ENCODE measurements at regions not wholly inside any gene's neighbourhood (a gene's known extent, or its start where the extent isn't known, plus 50 kb on each side); places are given as distances from the start of the nearest gene placed in this dataset.

DNA sequence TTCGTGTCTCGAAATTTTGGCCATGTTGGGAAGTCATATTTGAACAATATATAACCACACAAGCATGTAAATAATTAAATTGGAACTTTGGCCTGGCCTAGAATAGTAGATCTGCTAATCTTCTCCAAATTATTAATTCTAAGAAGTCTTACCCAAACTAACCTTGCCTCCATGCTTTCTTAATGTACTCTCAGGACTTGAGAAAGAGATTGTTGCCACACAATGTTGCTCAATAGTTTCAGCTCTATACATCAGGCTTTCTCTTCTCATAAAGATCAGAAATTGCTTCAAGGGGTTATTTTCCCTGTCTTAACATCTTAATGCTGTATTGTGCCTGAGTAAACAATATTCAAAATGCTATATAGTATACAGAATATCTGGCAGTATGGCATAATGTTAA is 202.7 kb upstream of the LRIG1 start:
- no peak overlapping the region for H3K4me3 ChIP-seq (ENCODE audit: low read length)
- no peaks in the 10 kb centered on the region for H3K27me3 ChIP-seq (ENCODE audit: control insufficient read depth, insufficient read depth, low read length)
- H3K4me1 ChIP-seq (ENCODE audit: control insufficient read depth, low read depth, low read length) = no peaks in the 10 kb centered on the region
- no peaks in the 10 kb centered on the region for H3K9me3 ChIP-seq (ENCODE audit: control insufficient read depth, low read depth, low read length)
- H3K9ac ChIP-seq (ENCODE audit: low read length) = no peak overlapping the region
- H3K36me3 ChIP-seq (ENCODE audit: control insufficient read depth, low read depth, low read length) = no peaks in the 10 kb centered on the region
- no peak overlapping the region for H3K27ac ChIP-seq (ENCODE audit: low read length)

- Histone ChIP-seq H3K27me3 (ENCODE audit: control insufficient read depth, insufficient read depth, low read length) (no peaks in the 10 kb centered on the region), H3K36me3 (ENCODE audit: control insufficient read depth, low read depth, low read length) (no peaks in the 10 kb centered on the region), H3K9ac (ENCODE audit: low read length) (no peak overlapping the region), H3K9me3 (ENCODE audit: control insufficient read depth, low read depth, low read length) (no peaks in the 10 kb centered on the region), H3K4me1 (ENCODE audit: control insufficient read depth, low read depth, low read length) (no peaks in the 10 kb centered on the region), H3K4me3 (ENCODE audit: low read length) (no peak overlapping the region), H3K27ac (ENCODE audit: low read length) (no peak overlapping the region)
These were observed 204.3 kb upstream of the LRIG1 start for GRCh38 chr3:66705076-66705475.

GRCh38 chr3:66706890-66707289 is 206.1 kb upstream of the LRIG1 start:
- no peak overlapping the region for H3K9ac ChIP-seq (ENCODE audit: low read length)
- no peak overlapping the region for H3K4me3 ChIP-seq (ENCODE audit: low read length)
- H3K27me3 ChIP-seq (ENCODE audit: control insufficient read depth, insufficient read depth, low read length) = no peaks in the 10 kb centered on the region
- H3K9me3 ChIP-seq (ENCODE audit: control insufficient read depth, low read depth, low read length) = no peaks in the 10 kb centered on the region
- no peaks in the 10 kb centered on the region for H3K36me3 ChIP-seq (ENCODE audit: control insufficient read depth, low read depth, low read length)
- H3K4me1 ChIP-seq (ENCODE audit: control insufficient read depth, low read depth, low read length) = no peaks in the 10 kb centered on the region
- no peak overlapping the region for H3K27ac ChIP-seq (ENCODE audit: low read length)

DNA sequence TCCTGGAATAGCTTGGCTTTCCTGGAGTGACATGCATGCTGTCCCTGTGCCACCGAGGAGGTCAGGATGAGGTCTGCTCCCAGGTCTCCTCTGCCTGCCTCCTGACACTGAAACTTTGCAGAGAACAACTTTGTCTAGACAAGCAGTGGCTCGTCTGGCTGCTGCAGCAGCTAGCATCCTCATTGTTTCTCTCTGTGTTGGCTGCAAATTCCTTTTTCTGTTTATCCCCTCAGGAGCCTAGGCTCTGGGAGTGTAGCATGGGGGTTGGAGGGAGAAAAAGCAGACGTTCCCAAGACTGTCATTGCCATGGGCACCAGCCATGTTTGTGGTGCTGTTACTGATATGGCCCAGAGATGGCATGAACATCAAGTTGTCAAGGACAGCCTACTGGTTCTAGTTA is 208.7 kb upstream of the LRIG1 start:
- H3K36me3 ChIP-seq (ENCODE audit: control insufficient read depth, low read depth, low read length) = no peaks in the 10 kb centered on the region
- H3K27ac ChIP-seq (ENCODE audit: low read length) = no peak overlapping the region
- no peak overlapping the region for H3K4me3 ChIP-seq (ENCODE audit: low read length)
- no peaks in the 10 kb centered on the region for H3K9me3 ChIP-seq (ENCODE audit: control insufficient read depth, low read depth, low read length)
- no peaks in the 10 kb centered on the region for H3K27me3 ChIP-seq (ENCODE audit: control insufficient read depth, insufficient read depth, low read length)
- H3K4me1 ChIP-seq (ENCODE audit: control insufficient read depth, low read depth, low read length) = peaks cover 10% of the 10 kb centered on the region
- no peak overlapping the region for H3K9ac ChIP-seq (ENCODE audit: low read length)

GRCh38 chr3:66712210-66712609 is 211.4 kb upstream of the LRIG1 start:
- no peaks in the 10 kb centered on the region for H3K36me3 ChIP-seq (ENCODE audit: control insufficient read depth, low read depth, low read length)
- no peaks in the 10 kb centered on the region for H3K9me3 ChIP-seq (ENCODE audit: control insufficient read depth, low read depth, low read length)
- H3K27ac ChIP-seq (ENCODE audit: low read length) = no peak overlapping the region
- H3K4me1 ChIP-seq (ENCODE audit: control insufficient read depth, low read depth, low read length) = peaks cover 10% of the 10 kb centered on the region
- H3K27me3 ChIP-seq (ENCODE audit: control insufficient read depth, insufficient read depth, low read length) = no peaks in the 10 kb centered on the region
- no peak overlapping the region for H3K4me3 ChIP-seq (ENCODE audit: low read length)
- no peak overlapping the region for H3K9ac ChIP-seq (ENCODE audit: low read length)

DNA sequence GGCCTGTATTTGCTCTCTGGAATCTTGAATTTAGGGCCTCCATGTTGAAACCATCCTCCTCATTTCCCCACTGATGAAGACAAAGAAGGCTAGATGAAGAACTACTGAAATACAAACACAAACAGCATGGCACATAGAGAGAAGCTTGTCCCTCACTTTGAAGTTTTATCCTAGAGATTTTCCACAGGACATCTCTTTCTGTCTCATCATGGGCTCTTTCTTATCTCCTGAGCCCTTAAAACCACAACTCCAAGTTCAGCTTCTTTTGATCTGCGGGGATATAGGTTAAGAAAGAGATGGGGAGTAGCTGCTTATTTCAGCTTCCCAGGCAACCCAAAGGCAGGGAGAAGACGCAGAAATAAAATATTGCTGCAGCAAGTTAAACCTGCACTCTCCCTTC is 213.1 kb upstream of the LRIG1 start:
- no peak overlapping the region for H3K9ac ChIP-seq (ENCODE audit: low read length)
- H3K36me3 ChIP-seq (ENCODE audit: control insufficient read depth, low read depth, low read length) = no peaks in the 10 kb centered on the region
- H3K9me3 ChIP-seq (ENCODE audit: control insufficient read depth, low read depth, low read length) = no peaks in the 10 kb centered on the region
- H3K4me3 ChIP-seq (ENCODE audit: low read length) = no peak overlapping the region
- H3K27ac ChIP-seq (ENCODE audit: low read length) = no peak overlapping the region
- H3K4me1 ChIP-seq (ENCODE audit: control insufficient read depth, low read depth, low read length) = peaks cover 10% of the 10 kb centered on the region
- H3K27me3 ChIP-seq (ENCODE audit: control insufficient read depth, insufficient read depth, low read length) = no peaks in the 10 kb centered on the region

DNA sequence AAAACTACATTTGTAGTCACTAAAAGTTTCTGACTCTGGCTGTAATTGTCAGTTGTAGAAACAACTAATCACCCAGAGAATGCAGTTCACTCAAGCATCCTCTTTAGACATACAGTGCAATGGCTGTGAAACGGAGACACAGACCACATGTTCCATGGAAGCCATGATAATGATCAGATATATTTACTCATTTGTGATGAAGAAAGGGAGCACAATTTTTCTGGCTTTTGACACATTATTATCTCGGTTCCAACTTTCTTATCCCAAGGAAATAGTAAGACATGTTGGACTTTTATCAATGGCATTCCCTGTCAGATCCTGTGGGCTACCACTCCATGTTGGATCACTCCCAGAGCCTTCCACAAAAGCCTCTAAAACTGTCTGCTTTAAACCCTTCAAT is 215.0 kb upstream of the LRIG1 start:
- H3K4me3 ChIP-seq (ENCODE audit: low read length) = no peak overlapping the region
- no peaks in the 10 kb centered on the region for H3K9me3 ChIP-seq (ENCODE audit: control insufficient read depth, low read depth, low read length)
- H3K27me3 ChIP-seq (ENCODE audit: control insufficient read depth, insufficient read depth, low read length) = no peaks in the 10 kb centered on the region
- H3K27ac ChIP-seq (ENCODE audit: low read length) = no peak overlapping the region
- no peak overlapping the region for H3K9ac ChIP-seq (ENCODE audit: low read length)
- H3K36me3 ChIP-seq (ENCODE audit: control insufficient read depth, low read depth, low read length) = no peaks in the 10 kb centered on the region
- H3K4me1 ChIP-seq (ENCODE audit: control insufficient read depth, low read depth, low read length) = peaks cover 12% of the 10 kb centered on the region

GRCh38 chr3:66717806-66718205 is 217.0 kb upstream of the LRIG1 start:
- Histone ChIP-seq H3K4me1 (ENCODE audit: control insufficient read depth, low read depth, low read length) (peaks cover 8% of the 10 kb centered on the region), H3K9ac (ENCODE audit: low read length) (no peak overlapping the region), H3K27me3 (ENCODE audit: control insufficient read depth, insufficient read depth, low read length) (no peaks in the 10 kb centered on the region), H3K9me3 (ENCODE audit: control insufficient read depth, low read depth, low read length) (no peaks in the 10 kb centered on the region), H3K4me3 (ENCODE audit: low read length) (no peak overlapping the region), H3K27ac (ENCODE audit: low read length) (no peak overlapping the region), H3K36me3 (ENCODE audit: control insufficient read depth, low read depth, low read length) (no peaks in the 10 kb centered on the region)

DNA sequence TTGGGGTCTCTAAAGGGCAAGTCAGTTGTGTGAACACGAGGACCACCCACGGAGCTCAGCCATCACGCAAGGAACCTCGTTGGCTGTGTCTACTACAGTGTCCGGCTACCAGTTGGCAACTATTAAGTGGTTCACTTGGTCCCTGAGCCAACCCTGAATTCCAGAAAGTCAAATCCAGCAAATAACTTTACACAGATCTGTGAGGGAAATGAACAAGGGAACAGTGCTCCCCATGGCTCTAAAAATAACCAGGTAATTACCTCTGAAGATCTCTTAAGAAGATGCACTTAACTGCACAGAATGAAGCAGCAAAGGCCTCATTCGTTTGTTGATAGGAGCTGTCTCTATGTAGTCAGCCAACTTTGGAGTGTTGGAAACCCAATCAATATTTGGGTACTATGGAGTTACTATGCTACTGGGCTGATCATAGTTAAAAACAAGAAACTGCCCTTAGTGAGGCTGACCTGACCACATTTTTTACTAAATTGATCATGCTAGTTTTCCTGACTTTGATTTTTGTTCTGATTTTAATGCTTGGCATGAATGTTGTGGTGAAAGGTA is 219.1 kb upstream of the LRIG1 start:
- Histone ChIP-seq H3K4me1 (ENCODE audit: control insufficient read depth, low read depth, low read length) (peaks cover 7% of the 10 kb centered on the region), H3K36me3 (ENCODE audit: control insufficient read depth, low read depth, low read length) (no peaks in the 10 kb centered on the region), H3K27ac (ENCODE audit: low read length) (no peak overlapping the region), H3K9ac (ENCODE audit: low read length) (no peak overlapping the region), H3K4me3 (ENCODE audit: low read length) (no peak overlapping the region), H3K27me3 (ENCODE audit: control insufficient read depth, insufficient read depth, low read length) (no peaks in the 10 kb centered on the region), H3K9me3 (ENCODE audit: control insufficient read depth, low read depth, low read length) (no peaks in the 10 kb centered on the region)

GRCh38 chr3:66720508-66720907 is 219.7 kb upstream of the LRIG1 start:
- Histone ChIP-seq H3K27me3 (ENCODE audit: control insufficient read depth, insufficient read depth, low read length) (no peaks in the 10 kb centered on the region), H3K4me1 (ENCODE audit: control insufficient read depth, low read depth, low read length) (peaks cover 7% of the 10 kb centered on the region), H3K9me3 (ENCODE audit: control insufficient read depth, low read depth, low read length) (no peaks in the 10 kb centered on the region), H3K36me3 (ENCODE audit: control insufficient read depth, low read depth, low read length) (no peaks in the 10 kb centered on the region), H3K9ac (ENCODE audit: low read length) (no peak overlapping the region), H3K27ac (ENCODE audit: low read length) (no peak overlapping the region), H3K4me3 (ENCODE audit: low read length) (no peak overlapping the region)

- Histone ChIP-seq H3K9ac (ENCODE audit: low read length) (no peak overlapping the region), H3K4me1 (ENCODE audit: control insufficient read depth, low read depth, low read length) (peaks cover 7% of the 10 kb centered on the region), H3K9me3 (ENCODE audit: control insufficient read depth, low read depth, low read length) (no peaks in the 10 kb centered on the region), H3K27ac (ENCODE audit: low read length) (no peak overlapping the region), H3K27me3 (ENCODE audit: control insufficient read depth, insufficient read depth, low read length) (no peaks in the 10 kb centered on the region), H3K36me3 (ENCODE audit: control insufficient read depth, low read depth, low read length) (no peaks in the 10 kb centered on the region), H3K4me3 (ENCODE audit: low read length) (no peak overlapping the region)
These were observed 221.9 kb upstream of the LRIG1 start for GRCh38 chr3:66722675-66723074.

- Histone ChIP-seq H3K9ac (ENCODE audit: low read length) (no peak overlapping the region), H3K4me3 (ENCODE audit: low read length) (no peak overlapping the region), H3K9me3 (ENCODE audit: control insufficient read depth, low read depth, low read length) (no peaks in the 10 kb centered on the region), H3K27ac (ENCODE audit: low read length) (no peak overlapping the region), H3K36me3 (ENCODE audit: control insufficient read depth, low read depth, low read length) (no peaks in the 10 kb centered on the region), H3K4me1 (ENCODE audit: control insufficient read depth, low read depth, low read length) (peaks cover 7% of the 10 kb centered on the region), H3K27me3 (ENCODE audit: control insufficient read depth, insufficient read depth, low read length) (no peaks in the 10 kb centered on the region)
These were observed 222.4 kb upstream of the LRIG1 start for GRCh38 chr3:66723231-66723630.
